ENCODE measurements at regions not wholly inside any gene's neighbourhood (a gene's known extent, or its start where the extent isn't known, plus 50 kb on each side); places are given as distances from the start of the nearest gene placed in this dataset.

- TF ChIP-seq CTCF (IDR thresholded peaks at IDR 0.05) (no peak), ZFX (IDR thresholded peaks at IDR 0.05; ENCODE audit: borderline replicate concordance) (no peak)
Measured at GRCh38 chr22:49263101-49263500, 564.6 kb downstream of the BRD1 start.
